Transverse colon (tissue), 4 donors: ENCODE measurements at regions not wholly inside any gene's neighbourhood (a gene's known extent, or its start where the extent isn't known, plus 50 kb on each side); places are given as distances from the start of the nearest gene placed in this dataset.

Experiments
- POLR2A ChIP-seq: fragments of 450-650 bp; IDR thresholded peaks from one replicate; pipeline ENCODE4 v1.6.1; 2016; ENCODE audit warnings: antibody characterized with exemption, mild to moderate bottlenecking, moderate library complexity
- POLR2AphosphoS5 ChIP-seq, 3 donors: sonication (generic); formaldehyde crosslinking; IDR thresholded peaks; one replicate each; pipeline ENCODE4 v1.6.1; 2016; ENCODE audit warnings: antibody characterized with exemption in 3 of 3
- TF ChIP-seq, protein P1 (sequence below), 5 experiments: fragments of 200-600 bp in 3 of 5; fragments of 450-650 bp in 2 of 5; sonication (generic) in 3 of 5; IDR thresholded peaks; 1 replicate in 2 of 5; 2 replicates in 3 of 5; pipeline ENCODE4 v1.5.1; 2016 to 2017; ENCODE audit warnings: antibody characterized with exemption in 5 of 5, inconsistent platforms in 3 of 5, mild to moderate bottlenecking in 2 of 5, moderate library complexity in 1 of 5

DNA sequence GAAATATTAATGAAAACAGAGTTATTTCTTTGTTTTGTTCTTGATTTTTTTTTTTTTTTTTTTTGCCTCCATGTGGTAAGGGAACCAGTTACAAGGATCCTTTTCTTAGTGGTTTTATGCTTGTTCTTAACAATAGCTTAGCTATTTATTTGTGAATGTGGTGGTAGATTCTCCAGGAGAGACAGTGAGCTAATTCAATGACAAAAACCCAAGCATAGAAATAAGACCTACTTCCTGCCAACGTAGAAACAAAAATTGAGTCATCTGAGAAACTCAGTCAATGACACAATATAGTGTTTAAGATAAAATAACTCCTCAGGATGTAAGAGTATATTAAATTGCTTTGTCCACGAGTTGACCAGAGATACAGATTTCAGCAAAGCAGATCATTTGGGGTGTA lies 863.8 kb upstream of the PABPC4L start:
- TF ChIP-seq, protein P1, sequence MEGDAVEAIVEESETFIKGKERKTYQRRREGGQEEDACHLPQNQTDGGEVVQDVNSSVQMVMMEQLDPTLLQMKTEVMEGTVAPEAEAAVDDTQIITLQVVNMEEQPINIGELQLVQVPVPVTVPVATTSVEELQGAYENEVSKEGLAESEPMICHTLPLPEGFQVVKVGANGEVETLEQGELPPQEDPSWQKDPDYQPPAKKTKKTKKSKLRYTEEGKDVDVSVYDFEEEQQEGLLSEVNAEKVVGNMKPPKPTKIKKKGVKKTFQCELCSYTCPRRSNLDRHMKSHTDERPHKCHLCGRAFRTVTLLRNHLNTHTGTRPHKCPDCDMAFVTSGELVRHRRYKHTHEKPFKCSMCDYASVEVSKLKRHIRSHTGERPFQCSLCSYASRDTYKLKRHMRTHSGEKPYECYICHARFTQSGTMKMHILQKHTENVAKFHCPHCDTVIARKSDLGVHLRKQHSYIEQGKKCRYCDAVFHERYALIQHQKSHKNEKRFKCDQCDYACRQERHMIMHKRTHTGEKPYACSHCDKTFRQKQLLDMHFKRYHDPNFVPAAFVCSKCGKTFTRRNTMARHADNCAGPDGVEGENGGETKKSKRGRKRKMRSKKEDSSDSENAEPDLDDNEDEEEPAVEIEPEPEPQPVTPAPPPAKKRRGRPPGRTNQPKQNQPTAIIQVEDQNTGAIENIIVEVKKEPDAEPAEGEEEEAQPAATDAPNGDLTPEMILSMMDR (IDR thresholded peaks at IDR 0.05) = no peak
- TF ChIP-seq POLR2AphosphoS5 (IDR thresholded peaks at IDR 0.05) = no peak
- no peak for TF ChIP-seq POLR2A
